Heart right ventricle (tissue), 16 donors: ENCODE measurements at regions not wholly inside any gene's neighbourhood (a gene's known extent, or its start where the extent isn't known, plus 50 kb on each side); places are given as distances from the start of the nearest gene placed in this dataset.
"Not testable (repeated sequence)": the region's sequence is repeated elsewhere in the genome, so short reads cannot be mapped to it uniquely, and the experiment has no call there.

ENCODE experiments used
- ATAC-seq, 8 donors: fragments of 200-7000 bp; cut with Tn5 transposase; one replicate each; pipeline ENCODE4 v1.9.1; 2020; ENCODE audit warnings: mild to moderate bottlenecking in 8 of 8, moderate library complexity in 8 of 8, moderate number of reproducible peaks in 1 of 8
- DNase-seq, 2 donors: peaks; one replicate each; pipeline ENCODE4 v3.0.0-alpha.2; 2020
- H3K27ac ChIP-seq, 10 donors: fragments of 200-600 bp; sonication (generic) in 2 of 10; one replicate each; pipeline versions ENCODE4 v1.5.0 to v1.8.0; 2020 to 2022; ENCODE audit warnings: mild to moderate bottlenecking in 3 of 10
- H3K27me3 ChIP-seq, 7 donors: fragments of 200-600 bp; one replicate each; pipeline ENCODE4 v1.8.0; 2021 to 2022; ENCODE audit warnings: mild to moderate bottlenecking in 2 of 7
- H3K36me3 ChIP-seq, 9 donors: fragments of 200-600 bp; sonication (generic) in 1 of 9; one replicate each; pipeline versions ENCODE4 v1.5.0 to v1.8.0; 2020 to 2022; ENCODE audit warnings: mild to moderate bottlenecking in 2 of 9
- H3K4me1 ChIP-seq, 9 donors: fragments of 200-600 bp; sonication (generic) in 1 of 9; one replicate each; pipeline versions ENCODE4 v1.5.0 to v1.8.0; 2020 to 2022; ENCODE audit warnings: mild to moderate bottlenecking in 4 of 9
- H3K4me3 ChIP-seq, 10 donors: fragments of 200-600 bp; sonication (generic) in 2 of 10; one replicate each; pipeline versions ENCODE4 v1.5.0 to v1.8.0; 2020 to 2022; ENCODE audit warnings: mild to moderate bottlenecking in 7 of 10, moderate library complexity in 2 of 10
- H3K9me3 ChIP-seq, 11 donors: fragments of 200-600 bp in 10 of 11; sonication (generic) in 2 of 11; one replicate each; pipeline versions ENCODE4 v1.5.0 to v1.8.0; 2013 to 2022; ENCODE audit warnings: mild to moderate bottlenecking in 2 of 11, control low read depth in 1 of 11, moderate library complexity in 1 of 11
- CTCF ChIP-seq, 9 donors: fragments of 200-600 bp; sonication (generic) in 2 of 9; IDR thresholded peaks; one replicate each; pipeline versions ENCODE4 v1.5.0 to v1.8.0; 2021 to 2022; ENCODE audit warnings: antibody characterized with exemption in 9 of 9, mild to moderate bottlenecking in 5 of 9, moderate library complexity in 1 of 9
- WGBS, 2 donors: extraction: QIAGEN DNeasy Blood & Tissue Kit; methylation state at CpG; one replicate each; pipeline ENCODE4 v1.1.7; 2013; ENCODE audit warnings: inconsistent platforms in 1 of 2; 5-methylcytosine and 5-hydroxymethylcytosine counted together
- intact Hi-C, 10 donors: fragments of 100-400 bp; cut with DNase I; formaldehyde crosslinking; loops; one replicate each; pipeline versions ENCODE4 v1.11.1 to v1.14.2; 2022
- donor health status: Arrhythmogenic right ventricular cardiomyopathy.
- donor health status: ischemic (EF 13 %, LVEDD 7.1; RV severe dilation, severe dysfunction).
- donor health status: healthy with polysubstance abuse.
- donor health status: DM: no; HTN: yes; CAD: no.
- donor health status: DM: no; HTN: no; CAD: no.
- donor health status: ischemic (EF 25% LVEDD 6.9; RV normal size, moderate dysfunction).
- donor health status: ischemic (EF 25% LVEDD 5.7; RV mildly dilated, moderate dysfunction).
- donor health status: healthy.
- donor health status: DM: yes; HTN: yes; CAD: no.
- donor health status: Ischemic cardiomyopathy.
- donor health status: ischemic (EF 35%, LVEDD 5.7; RV mildly dilated, moderate dysfunction).
- donor health status: nonischemic (EF 11% LVEDD 7.7; RV severe dilation, severe dysfunction).
- donor health status: DM: yes; HTN: yes; CAD: no.
- donor health status: PGD.
- donor health status: ischemic (EF 29% LVEDD 5.4; RV normal size, mild dysfunction).
- donor health status: nonischemic (EF 23%, LVEDD 6.1; RV moderate dilation, normal function).

GRCh38 chr20:1801929-1802306 lies 93.3 kb upstream of the SIRPA start:
- DNase-seq (no peak), ATAC-seq (peak in 1 of 8 donors; percentile 19)
- H3K4me3 ChIP-seq: peak overlapping the region in 8 of 10 donors; percentile 56 to 76 (median 66)
- H3K27me3 ChIP-seq: peaks cover 0 to 9% (median 0%) of the 10 kb centered on the region in 7 donors
- intact Hi-C loops: loop anchor here (1.0 to 10.0 kb wide), 8 partner anchors 83 to 303 kb away; partner anchors contain the start of genes SIRPA (in 5 of the 10) and STK35 (in 1 of the 10)
- peaks cover 6 to 39% (median 19%) of the 10 kb centered on the region in 9 donors for H3K4me1 ChIP-seq
- H3K27ac ChIP-seq: peak overlapping the region in 4 of 10 donors; percentile 2 to 90 (median 48)
- H3K36me3 ChIP-seq: no peaks in the 10 kb centered on the region
- H3K9me3 ChIP-seq: no peaks in the 10 kb centered on the region
- WGBS, 2 donors: 36 to 37% methylated on average over 6 of the region's 6 CpGs
- TF ChIP-seq CTCF (IDR thresholded peaks at IDR 0.05): no peak

- no peak for TF ChIP-seq CTCF (IDR thresholded peaks at IDR 0.05)
- peak in 3 of 8 donors; percentile 28 to 45 (median 29) for ATAC-seq
- DNase-seq: no peak
- H3K4me1 ChIP-seq: peaks cover 6 to 39% (median 19%) of the 10 kb centered on the region in 9 donors
- no peaks in the 10 kb centered on the region for H3K36me3 ChIP-seq
- H3K4me3 ChIP-seq: no peak overlapping the region
- WGBS, 2 donors: 65 to 68% methylated on average over 5 of the region's 5 CpGs
- peaks cover 0 to 9% (median 0%) of the 10 kb centered on the region in 7 donors for H3K27me3 ChIP-seq
- no peaks in the 10 kb centered on the region for H3K9me3 ChIP-seq
- peak overlapping the region in 3 of 10 donors; percentile 2 to 90 (median 7) for H3K27ac ChIP-seq
- intact Hi-C loops: loop anchor here in 7 of 10 donors (5.0 to 10.0 kb wide), 6 partner anchors 83 to 303 kb away; partner anchors contain the start of genes SIRPA (in 2 of the 7) and STK35 (in 1 of the 7)
These were observed 93.8 kb upstream of the SIRPA start for GRCh38 chr20:1801225-1801928.

GRCh38 chr20:1800777-1801176 lies 94.4 kb upstream of the SIRPA start:
- WGBS, 2 donors: 31 to 38% methylated on average over 3 of the region's 3 CpGs
- Histone ChIP-seq H3K36me3 (no peaks in the 10 kb centered on the region), H3K4me3 (no peak overlapping the region), H3K9me3 (no peaks in the 10 kb centered on the region), H3K27ac (no peak overlapping the region), H3K4me1 (peaks cover 6 to 39% (median 19%) of the 10 kb centered on the region in 9 donors), H3K27me3 (peaks cover 0 to 9% (median 0%) of the 10 kb centered on the region in 7 donors)
- ATAC-seq (peak in 1 of 8 donors; percentile 29), DNase-seq (no peak)
- intact Hi-C loops: loop anchor here in 7 of 10 donors (1.0 to 10.0 kb wide), 7 partner anchors 84 to 304 kb away; partner anchors contain the start of genes SIRPA (in 2 of the 7) and STK35 (in 1 of the 7)
- TF ChIP-seq CTCF (IDR thresholded peaks at IDR 0.05): peak in 7 of 9 donors; percentile 13 to 49 (median 34)

- WGBS, 2 donors: 65% methylated on average over 2 of the region's 2 CpGs
- no peak for DNase-seq
- peaks cover 0 to 9% (median 0%) of the 10 kb centered on the region in 7 donors for H3K27me3 ChIP-seq
- H3K4me3 ChIP-seq: no peak overlapping the region
- no peaks in the 10 kb centered on the region for H3K9me3 ChIP-seq
- no peak for ATAC-seq
- intact Hi-C loops: loop anchor here in 7 of 10 donors (1.0 to 10.0 kb wide), 7 partner anchors 85 to 305 kb away; partner anchors contain the start of genes SIRPA (in 2 of the 7) and STK35 (in 1 of the 7)
- TF ChIP-seq CTCF (IDR thresholded peaks at IDR 0.05): no peak
- H3K4me1 ChIP-seq: peaks cover 6 to 36% (median 19%) of the 10 kb centered on the region in 9 donors
- no peaks in the 10 kb centered on the region for H3K36me3 ChIP-seq
- H3K27ac ChIP-seq: no peak overlapping the region
These were observed 95.0 kb upstream of the SIRPA start for GRCh38 chr20:1800180-1800579.

GRCh38 chr20:1799746-1800145 lies 95.5 kb upstream of the SIRPA start:
- not testable (repeated sequence) for DNase-seq
- intact Hi-C loops: loop anchor here in 7 of 10 donors (1.0 to 10.0 kb wide), 7 partner anchors 85 to 305 kb away; partner anchors contain the start of genes SIRPA (in 2 of the 7) and STK35 (in 1 of the 7)

More at GRCh38 chr20:1799746-1800145, 95.5 kb upstream of the SIRPA start:
- H3K36me3 ChIP-seq, H3K27me3 ChIP-seq, H3K9me3 ChIP-seq, ATAC-seq, H3K4me3 ChIP-seq, H3K27ac ChIP-seq: not testable (repeated sequence)
- H3K4me1 ChIP-seq: peaks cover 6 to 32% (median 19%) of the 10 kb centered on the region in 9 donors
- 85 to 91% methylated on average over 14 of the region's 14 CpGs for WGBS, 2 donors
